Mucosa of descending colon (tissue), 3 donors: ENCODE measurements at regions not wholly inside any gene's neighbourhood (a gene's known extent, or its start where the extent isn't known, plus 50 kb on each side); places are given as distances from the start of the nearest gene placed in this dataset.

Experiments used
- ATAC-seq: fragments of 200-7000 bp; cut with Tn5 transposase; one replicate; pipeline ENCODE4 v1.9.1; 2020; ENCODE audit warnings: mild to moderate bottlenecking, moderate library complexity
- DNase-seq, 3 donors: peaks; one replicate each; pipeline ENCODE4 v3.0.0-alpha.2; 2020
- H3K36me3 ChIP-seq: fragments of 200-600 bp; one replicate; pipeline ENCODE4 v1.8.0; 2021; ENCODE audit warnings: low read depth, mild to moderate bottlenecking
- H3K4me1 ChIP-seq: fragments of 200-600 bp; one replicate; pipeline ENCODE4 v1.8.0; 2021; ENCODE audit warnings: low read depth, mild to moderate bottlenecking
- H3K4me3 ChIP-seq: fragments of 200-600 bp; one replicate; pipeline ENCODE4 v1.8.0; 2021; ENCODE audit warnings: mild to moderate bottlenecking
- H3K9me3 ChIP-seq: fragments of 200-600 bp; one replicate; pipeline ENCODE4 v1.8.0; 2021; ENCODE audit warnings: mild to moderate bottlenecking
- CTCF ChIP-seq: fragments of 200-600 bp; IDR thresholded peaks from one replicate; pipeline ENCODE4 v1.8.0; 2022; ENCODE audit warnings: antibody characterized with exemption, mild to moderate bottlenecking
- intact Hi-C, 2 donors: fragments of 100-400 bp; cut with DNase I in 1 of 2; cut with micrococcal nuclease in 1 of 2; formaldehyde crosslinking; loops; one replicate each; pipeline versions ENCODE4 v1.11.0 to v1.11.1; 2022; cut with DNase I, micrococcal nuclease
- donor health status: DM: no; HTN: no; CAD: no; lungs with moderate emphysema.
- donor health status: DM: no; HTN: no; CAD: no.
- donor health status: DM: no; HTN: yes; CAD: no.

GRCh38 chr7:131223151-131223550 lies 104.5 kb upstream of the MKLN1 start:
- H3K36me3 ChIP-seq, result no peaks in the 10 kb centered on the region
- TF ChIP-seq CTCF, result no peak
- H3K4me1 ChIP-seq, result peaks cover 16% of the 10 kb centered on the region
- H3K4me3 ChIP-seq, result no peak overlapping the region
- no peak for ATAC-seq
- intact Hi-C loops, result no loop called here
- DNase-seq, result no peak
- H3K9me3 ChIP-seq, result no peaks in the 10 kb centered on the region

GRCh38 chr7:131224996-131225395 lies 102.7 kb upstream of the MKLN1 start:
- H3K4me1 ChIP-seq, result peaks cover 16% of the 10 kb centered on the region
- intact Hi-C loops, result no loop called here
- TF ChIP-seq CTCF, result no peak
- DNase-seq, result no peak
- no peaks in the 10 kb centered on the region for H3K9me3 ChIP-seq
- H3K36me3 ChIP-seq, result no peaks in the 10 kb centered on the region
- no peak for ATAC-seq
- H3K4me3 ChIP-seq, result no peak overlapping the region

GRCh38 chr7:131225619-131226513 lies 101.8 kb upstream of the MKLN1 start:
- Histone ChIP-seq H3K36me3 (no peaks in the 10 kb centered on the region), H3K4me3 (no peak overlapping the region), H3K9me3 (no peaks in the 10 kb centered on the region), H3K4me1 (peaks cover 16% of the 10 kb centered on the region)
- intact Hi-C loops, result no loop called here
- no peak for TF ChIP-seq CTCF
- peak; percentile 93 for ATAC-seq
- DNase-seq, result peak; percentile 70 to 79 (median 73)

GRCh38 chr7:131226514-131226865 lies 101.2 kb upstream of the MKLN1 start:
- intact Hi-C loops, result no loop called here
- peaks cover 16% of the 10 kb centered on the region for H3K4me1 ChIP-seq
- no peak for DNase-seq
- no peaks in the 10 kb centered on the region for H3K36me3 ChIP-seq
- no peak for TF ChIP-seq CTCF
- no peak for ATAC-seq
- H3K4me3 ChIP-seq, result no peak overlapping the region
- no peaks in the 10 kb centered on the region for H3K9me3 ChIP-seq

- intact Hi-C loops, result no loop called here
- Histone ChIP-seq H3K36me3 (no peaks in the 10 kb centered on the region), H3K4me3 (no peak overlapping the region), H3K4me1 (peaks cover 5% of the 10 kb centered on the region), H3K9me3 (no peaks in the 10 kb centered on the region)
- ATAC-seq (peak; percentile 71), DNase-seq (peak; percentile 37 to 61 (median 43))
- TF ChIP-seq CTCF, result no peak
Observed at GRCh38 chr7:131231381-131232220, 96.1 kb upstream of the MKLN1 start.
